ENCODE measurements at regions not wholly inside any gene's neighbourhood (a gene's known extent, or its start where the extent isn't known, plus 50 kb on each side); places are given as distances from the start of the nearest gene placed in this dataset.

DNA sequence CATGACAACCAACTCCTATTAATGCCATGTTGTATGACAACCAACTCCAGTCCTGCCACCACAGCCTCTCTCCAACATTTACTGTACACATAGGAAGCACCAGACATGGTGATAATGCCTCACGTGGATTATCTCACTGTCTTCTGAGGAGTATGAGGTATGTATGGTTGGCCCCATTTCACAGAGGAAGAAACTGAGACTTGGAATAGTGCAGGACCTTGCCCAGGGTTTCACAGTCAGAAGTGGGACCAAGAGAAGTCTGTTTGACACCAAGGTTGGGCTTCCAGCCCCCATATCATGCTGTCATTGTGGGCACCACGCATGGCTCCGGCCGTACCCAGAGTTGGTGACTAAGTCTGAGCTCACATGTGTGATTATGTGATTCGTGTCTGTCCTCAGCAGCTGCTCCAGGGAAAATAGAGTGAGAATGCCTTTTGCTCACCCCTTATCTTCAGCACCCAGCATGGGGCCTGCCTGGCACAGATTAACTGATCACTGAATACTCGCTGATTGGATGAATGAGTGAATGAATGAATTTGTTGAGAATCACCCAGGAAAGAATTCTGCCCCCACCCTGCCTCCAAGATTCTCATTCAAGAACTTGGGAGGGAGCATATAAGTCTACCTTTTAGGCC is 204.1 kb upstream of the NLRP1 start:
- DNase-seq = peak; percentile 85

GRCh38 chr17:5789528-5789927 is 205.2 kb upstream of the NLRP1 start:
- DNase-seq = no peak

GRCh38 chr17:5793157-5793556 is 208.8 kb upstream of the NLRP1 start:
- DNase-seq = no peak

DNA sequence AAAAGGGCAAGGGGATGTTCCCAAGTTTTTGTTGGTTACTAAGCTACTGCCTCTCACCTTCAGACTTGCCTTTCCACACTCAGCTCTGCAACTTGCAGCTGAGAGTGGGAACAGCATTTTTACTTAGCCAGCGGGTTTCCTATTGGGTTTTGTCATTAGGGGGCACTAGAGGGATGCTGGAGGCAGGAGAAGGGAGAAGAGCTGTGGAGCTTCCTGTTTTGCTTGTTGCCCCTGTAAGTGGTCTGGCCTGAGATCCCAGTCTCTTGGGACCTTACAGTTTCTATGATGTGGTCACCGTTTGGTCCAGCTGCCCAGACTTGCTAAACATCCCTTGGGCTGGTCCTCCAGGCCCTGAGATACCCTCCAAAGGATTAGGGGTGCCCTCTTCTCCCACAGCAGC is 209.6 kb upstream of the NLRP1 start:
- no peak for DNase-seq

- DNase-seq = no peak
Observed at GRCh38 chr17:5794385-5794784, 210.1 kb upstream of the NLRP1 start.

DNA sequence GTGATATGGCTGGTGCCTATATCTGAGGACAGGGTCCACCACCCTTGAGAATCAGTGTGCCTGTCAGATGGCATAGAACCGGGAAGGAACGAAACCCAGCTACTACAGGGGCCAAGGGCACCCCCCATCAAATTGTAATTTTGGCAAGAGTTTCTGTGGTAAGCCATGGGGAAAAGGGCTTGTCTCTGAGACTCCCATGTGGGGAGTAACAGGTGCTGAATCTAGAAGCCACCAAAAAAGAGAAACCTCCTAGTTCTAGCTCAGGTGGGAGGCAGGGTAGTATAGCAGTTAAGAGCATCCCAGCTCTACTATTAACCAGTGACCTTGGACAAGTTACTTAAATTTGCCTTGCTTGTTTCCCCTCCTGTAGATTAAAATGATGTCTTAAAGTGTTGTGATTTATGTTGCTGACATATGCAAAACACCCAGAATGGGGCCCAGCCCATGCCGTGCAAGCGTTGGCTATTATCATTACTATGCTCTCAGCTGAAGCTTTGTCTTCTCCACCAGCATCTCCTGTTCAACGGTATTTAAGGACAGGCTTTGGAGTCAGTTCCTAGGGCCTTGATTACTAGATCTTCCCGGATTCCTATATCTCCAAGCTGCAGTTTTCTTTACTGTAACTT is 210.7 kb upstream of the NLRP1 start:
- DNase-seq = no peak

- DNase-seq = no peak
Observed at GRCh38 chr17:5797447-5798050, 213.2 kb upstream of the NLRP1 start.

- peak; percentile 51 for DNase-seq
Observed at GRCh38 chr17:5798094-5798493, 213.8 kb upstream of the NLRP1 start.

DNA sequence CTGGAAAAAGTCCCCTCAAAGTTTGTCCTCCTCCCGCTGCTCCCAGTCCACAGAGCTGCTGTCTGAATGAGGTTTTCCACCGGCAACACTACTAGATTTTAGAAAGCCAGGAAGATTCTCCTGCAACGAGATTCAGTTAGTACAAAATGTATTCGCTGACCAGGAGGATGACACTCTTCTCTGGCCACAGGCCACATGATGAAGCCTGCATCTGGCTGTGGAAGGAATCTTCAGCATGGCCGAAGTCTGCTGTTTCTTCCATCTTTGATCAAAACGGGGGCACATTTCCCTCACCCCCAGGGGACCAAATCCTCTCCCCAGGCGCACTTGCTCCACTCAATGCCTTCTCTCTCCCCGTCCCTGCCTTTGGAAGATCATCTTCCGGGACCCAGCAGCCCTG is 215.8 kb upstream of the NLRP1 start:
- no peak for DNase-seq

DNA sequence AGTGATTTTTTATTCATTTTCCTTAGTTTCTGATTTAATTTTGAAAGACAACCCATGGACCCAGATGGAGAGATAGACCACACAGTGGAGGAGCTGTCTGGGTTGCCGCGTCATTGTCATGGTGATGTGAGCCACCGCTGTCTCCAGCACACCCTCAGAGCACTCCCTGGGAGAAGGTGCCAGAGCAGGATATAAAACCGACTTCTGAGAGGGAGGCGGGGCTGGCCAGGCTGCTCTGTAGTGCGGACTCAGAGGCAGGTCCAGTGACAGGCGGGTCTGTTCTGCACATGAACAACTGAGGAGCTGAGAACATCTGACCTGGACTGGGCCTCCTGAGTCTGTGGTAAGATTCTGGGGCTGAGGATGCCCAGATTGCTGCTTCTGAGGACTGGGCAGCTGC is 216.3 kb upstream of the NLRP1 start:
- no peak for DNase-seq

DNA sequence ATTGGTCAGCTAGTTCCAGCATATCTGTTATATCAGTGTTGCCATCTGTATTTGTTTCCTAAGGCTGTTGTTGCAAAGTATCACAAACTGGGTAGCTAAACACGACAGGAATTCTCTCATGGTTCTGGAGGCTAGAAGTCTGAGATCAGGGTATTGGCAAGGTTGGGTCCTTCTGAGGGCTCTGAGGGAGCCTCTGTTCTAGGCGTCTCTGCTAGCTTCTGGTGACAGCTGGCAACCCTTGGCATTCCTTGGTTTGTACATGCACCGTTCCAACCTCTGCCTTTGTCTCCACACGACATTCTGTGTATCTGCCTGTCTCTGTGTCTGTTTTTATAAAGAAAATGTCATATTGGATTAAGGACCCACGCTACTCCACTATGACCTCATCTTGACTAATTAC is 219.9 kb upstream of the NLRP1 start:
- DNase-seq = no peak

DNA sequence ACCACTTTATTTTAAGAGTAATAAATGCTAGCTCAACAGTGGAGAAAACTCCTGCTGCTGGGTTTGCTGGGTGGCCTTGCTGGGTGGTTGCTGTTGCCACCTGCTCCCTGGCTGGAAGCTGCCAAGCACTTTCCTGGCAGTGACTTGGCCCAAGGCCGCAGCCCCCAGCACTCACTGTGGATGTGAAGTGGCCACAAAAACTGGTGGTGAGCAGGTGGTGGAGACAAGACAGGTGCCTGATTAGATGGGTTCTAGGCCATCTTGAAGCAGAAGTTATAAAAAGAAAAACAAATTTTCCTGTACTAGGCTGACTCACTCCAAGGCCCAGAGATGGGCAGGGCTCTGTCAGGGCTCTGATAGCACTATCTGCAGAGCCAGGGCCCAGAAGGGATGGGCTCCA is 224.7 kb upstream of the NLRP1 start:
- DNase-seq = no peak

GRCh38 chr17:5809580-5810188 is 225.4 kb upstream of the NLRP1 start:
- no peak for DNase-seq

DNA sequence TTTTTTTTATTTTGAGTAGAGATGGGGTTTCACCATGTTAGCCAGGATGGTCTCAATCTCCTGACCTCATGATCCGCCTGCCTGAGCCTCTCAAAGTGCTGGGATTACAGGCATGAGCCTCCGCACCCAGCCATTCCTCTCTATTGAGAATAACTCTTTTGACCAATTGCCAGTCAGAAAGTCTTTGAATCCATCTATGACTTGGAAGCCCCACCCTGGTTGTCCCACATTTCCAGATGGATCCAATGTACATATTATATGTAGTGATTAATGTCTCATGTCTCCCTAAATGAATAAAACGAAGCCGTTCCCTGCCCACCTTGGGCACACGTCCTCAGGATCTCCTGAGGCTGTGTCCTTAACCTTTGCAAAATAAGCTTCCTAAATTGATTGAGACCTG is 228.3 kb upstream of the NLRP1 start:
- no peak for DNase-seq

- no peak for DNase-seq
Observed at GRCh38 chr17:5813357-5813756, 229.0 kb upstream of the NLRP1 start.

DNA sequence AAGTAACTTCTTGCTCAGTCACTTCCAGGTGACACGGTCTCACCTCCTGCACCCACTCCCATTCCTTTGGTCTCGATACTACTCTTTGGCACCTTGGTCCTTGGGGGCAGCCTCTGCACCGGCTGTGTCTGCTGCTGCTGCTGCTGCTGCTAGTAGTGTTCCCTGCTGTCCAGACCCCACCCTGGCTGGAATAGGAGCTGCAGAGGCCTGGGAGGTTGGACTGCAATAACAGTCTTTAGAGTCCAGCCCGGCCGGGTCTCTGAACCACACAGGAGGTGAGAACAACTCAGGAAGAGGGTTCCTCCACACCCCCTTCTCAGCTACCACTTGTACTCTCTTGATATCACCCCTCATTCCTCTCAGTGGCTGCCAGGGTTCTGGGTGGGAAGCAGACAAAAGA is 231.1 kb upstream of the NLRP1 start:
- DNase-seq = no peak

DNA sequence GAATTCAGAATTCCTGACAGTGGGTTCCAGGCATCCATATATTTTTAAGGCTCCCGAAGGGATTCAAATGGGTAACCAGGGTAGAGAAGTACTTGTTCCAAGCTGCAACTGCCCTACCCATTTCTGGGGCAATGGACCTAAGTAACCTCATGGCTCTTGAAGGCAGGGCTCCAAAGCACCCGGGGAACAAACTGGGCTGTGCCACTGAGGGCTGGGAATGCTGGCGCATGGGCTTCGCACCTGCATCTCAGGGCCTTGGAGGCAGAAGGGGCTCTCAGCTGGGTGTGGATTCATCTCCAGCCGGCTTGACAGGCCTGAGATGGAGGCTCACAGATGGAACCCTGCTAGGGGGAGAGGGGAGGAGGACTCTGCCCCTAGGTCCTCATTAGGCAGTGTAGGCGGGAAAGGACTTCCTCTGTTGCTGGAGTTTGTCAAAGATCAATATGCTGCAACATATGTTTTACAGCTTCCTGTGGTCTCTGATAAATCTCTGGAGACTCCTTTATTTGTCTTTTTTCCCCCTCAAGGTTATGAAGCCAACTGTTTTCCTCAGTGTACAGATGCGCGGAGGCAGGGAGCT is 232.3 kb upstream of the NLRP1 start:
- DNase-seq = no peak

DNA sequence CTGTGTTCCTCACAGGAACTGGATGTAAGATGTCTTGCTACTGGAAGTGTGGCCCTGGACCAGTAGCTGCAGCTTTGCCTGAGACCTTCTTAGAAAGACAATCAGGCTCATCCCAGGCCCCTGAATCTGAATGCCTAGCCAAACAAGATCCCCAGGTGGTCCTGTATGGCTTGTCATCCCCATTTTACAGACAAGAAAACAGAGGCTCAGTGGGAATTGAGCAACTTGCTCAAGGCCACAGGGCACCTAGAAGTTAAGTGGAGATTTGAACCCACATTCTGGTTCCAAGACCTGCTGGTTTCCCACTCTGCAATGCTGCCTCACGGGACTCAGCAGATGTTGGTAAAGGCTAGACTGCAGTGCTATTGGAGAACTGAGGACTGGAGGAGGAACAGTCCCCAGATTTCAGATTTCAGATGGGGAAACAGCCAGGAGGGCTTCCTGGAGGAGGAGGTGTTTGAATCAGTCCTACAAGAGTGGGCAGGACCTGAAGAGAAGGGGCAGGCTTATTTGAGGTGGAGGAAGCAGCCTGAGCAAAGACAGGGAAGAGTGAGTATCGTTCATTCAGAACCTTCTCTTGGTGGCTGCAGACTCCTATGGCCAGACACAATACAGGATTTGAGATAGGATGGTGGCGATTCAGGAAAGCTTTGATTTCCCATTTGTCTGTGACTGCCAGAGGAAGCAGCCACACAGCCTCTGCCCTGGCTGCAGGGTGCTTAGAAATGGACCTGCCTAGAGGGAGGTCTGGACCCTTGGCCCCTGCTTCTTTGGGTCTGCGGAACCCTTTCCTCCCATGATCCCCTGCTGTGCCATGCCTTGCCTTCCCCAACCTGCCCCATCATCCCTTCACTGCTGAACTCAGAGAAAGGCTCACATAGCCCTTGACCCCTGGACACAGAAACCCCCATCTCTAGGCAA is 233.4 kb upstream of the NLRP1 start:
- DNase-seq = no peak

DNA sequence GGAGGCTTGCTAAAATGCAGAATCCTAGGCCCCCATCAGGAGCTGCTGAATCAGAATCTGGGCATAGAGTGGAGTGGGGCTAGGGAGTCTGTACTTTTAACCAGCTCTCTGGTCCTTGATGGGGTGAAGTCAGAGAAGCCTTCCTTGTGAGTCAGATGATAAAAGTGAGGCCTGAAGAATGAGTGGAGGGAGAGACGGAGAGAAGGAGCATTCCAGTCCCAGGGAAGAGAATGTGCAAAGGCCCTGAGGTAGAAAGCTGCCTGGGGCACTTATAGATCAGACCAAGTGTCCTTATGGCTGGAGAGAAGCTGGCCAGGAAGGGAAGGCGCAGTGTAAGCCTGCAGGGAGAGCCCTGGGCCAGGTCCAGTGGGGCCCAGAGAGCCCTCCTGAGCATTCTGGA is 235.1 kb upstream of the NLRP1 start:
- peak; percentile 34 for DNase-seq

- no peak for DNase-seq
Observed at GRCh38 chr17:5819921-5820685, 235.8 kb upstream of the NLRP1 start.

- DNase-seq = peak; percentile 77
Observed at GRCh38 chr17:5820721-5821456, 236.6 kb upstream of the NLRP1 start.
